Colonic mucosa (tissue), 4 donors: ENCODE measurements at regions not wholly inside any gene's neighbourhood (a gene's known extent, or its start where the extent isn't known, plus 50 kb on each side); places are given as distances from the start of the nearest gene placed in this dataset.

Experiments used
- DNase-seq: peaks from one replicate; pipeline ENCODE4 v3.0.0-alpha.2; 2020
- H3K27ac ChIP-seq: fragments of 200-600 bp; one replicate; pipeline ENCODE4 v1.8.0; 2021
- H3K27me3 ChIP-seq: fragments of 200-600 bp; one replicate; pipeline ENCODE4 v1.8.0; 2021
- H3K36me3 ChIP-seq: fragments of 200-600 bp; one replicate; pipeline ENCODE4 v1.8.0; 2021
- H3K4me1 ChIP-seq: fragments of 200-600 bp; one replicate; pipeline ENCODE4 v1.8.0; 2021; ENCODE audit warnings: mild to moderate bottlenecking
- H3K4me3 ChIP-seq: fragments of 200-600 bp; one replicate; pipeline ENCODE4 v1.8.0; 2021
- H3K9ac ChIP-seq, 2 donors: one replicate each; pipeline ENCODE4 v1.7.0; 2013; ENCODE audit warnings: control low read depth in 2 of 2, low read depth in 2 of 2, low read length in 2 of 2
- H3K9me3 ChIP-seq: fragments of 200-600 bp; one replicate; pipeline ENCODE4 v1.8.0; 2021
- CTCF ChIP-seq: fragments of 200-600 bp; IDR thresholded peaks from one replicate; pipeline ENCODE4 v1.8.0; 2022; ENCODE audit warnings: antibody characterized with exemption, mild to moderate bottlenecking
- intact Hi-C: fragments of 100-400 bp; cut with DNase I; formaldehyde crosslinking; loops from one replicate; pipeline ENCODE4 v1.14.1; 2022
- donor health status: healthy.
- donor health status: DM: no; HTN: no; CAD: no.
- donor health status: DM: no; HTN: no; CAD: no.

DNA sequence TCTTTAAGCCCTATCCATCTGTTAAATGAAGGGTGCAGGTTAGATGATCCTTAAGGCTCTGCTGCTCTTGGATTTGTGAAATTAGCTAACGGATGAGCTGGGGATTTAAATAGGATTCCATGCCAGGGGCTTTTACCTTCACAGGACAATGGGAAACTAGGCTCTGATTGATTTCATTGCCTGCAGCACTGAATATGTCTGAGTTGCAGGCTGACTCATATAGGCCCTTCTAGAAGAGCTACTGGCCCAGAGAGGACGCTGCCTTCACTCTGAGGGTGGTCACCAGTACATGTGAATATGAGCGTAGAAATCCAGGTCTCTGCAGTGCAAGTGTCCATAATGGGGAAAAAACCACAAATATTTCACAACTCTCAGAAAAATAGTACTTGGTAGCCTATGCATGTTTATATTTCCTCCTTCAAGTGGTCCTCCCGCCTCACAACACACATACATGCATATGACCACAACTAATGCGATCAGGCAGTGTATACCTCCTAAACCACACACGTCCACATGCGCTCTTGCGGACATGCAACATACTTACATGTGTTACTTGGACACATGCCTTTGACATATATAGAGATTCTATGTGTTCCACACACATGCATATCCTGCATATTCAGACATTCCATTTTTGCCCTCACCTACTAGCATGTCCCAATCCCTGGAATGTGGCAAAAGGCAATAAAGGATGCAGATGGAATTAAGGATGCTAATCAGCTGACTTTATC, 233.8 kb upstream of the JUN start:
- H3K4me3 ChIP-seq = no peak overlapping the region
- no peaks in the 10 kb centered on the region for H3K36me3 ChIP-seq
- TF ChIP-seq CTCF = no peak
- intact Hi-C loops = no loop called here
- peaks cover 5% of the 10 kb centered on the region for H3K4me1 ChIP-seq
- H3K27me3 ChIP-seq = no peaks in the 10 kb centered on the region
- no peak overlapping the region for H3K9ac ChIP-seq
- H3K9me3 ChIP-seq = no peaks in the 10 kb centered on the region
- no peak for DNase-seq
- H3K27ac ChIP-seq = no peak overlapping the region

DNA sequence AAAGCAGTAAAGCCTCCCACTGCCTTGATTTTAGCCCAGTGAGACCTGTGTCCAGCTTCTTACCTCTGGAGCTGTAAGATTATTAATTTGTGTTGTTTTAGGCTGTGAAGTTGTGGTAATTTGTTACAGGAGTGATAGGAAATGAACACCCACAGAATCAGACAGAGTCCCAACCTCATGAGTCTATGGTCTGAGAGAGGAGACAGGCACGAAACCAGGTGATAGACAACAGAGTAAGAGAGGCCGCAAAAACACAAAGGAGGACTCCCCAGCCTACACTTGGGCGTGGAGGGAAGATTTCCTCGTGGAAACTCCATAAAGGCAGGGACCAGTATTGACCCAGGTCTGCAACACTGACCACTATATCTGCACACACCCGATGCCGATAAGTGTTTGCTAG, 234.6 kb upstream of the JUN start:
- Histone ChIP-seq H3K27me3 (no peaks in the 10 kb centered on the region), H3K4me3 (no peak overlapping the region), H3K36me3 (no peaks in the 10 kb centered on the region), H3K9ac (no peak overlapping the region), H3K9me3 (no peaks in the 10 kb centered on the region), H3K27ac (no peak overlapping the region), H3K4me1 (no peaks in the 10 kb centered on the region)
- TF ChIP-seq CTCF = no peak
- intact Hi-C loops = no loop called here
- DNase-seq = no peak

DNA sequence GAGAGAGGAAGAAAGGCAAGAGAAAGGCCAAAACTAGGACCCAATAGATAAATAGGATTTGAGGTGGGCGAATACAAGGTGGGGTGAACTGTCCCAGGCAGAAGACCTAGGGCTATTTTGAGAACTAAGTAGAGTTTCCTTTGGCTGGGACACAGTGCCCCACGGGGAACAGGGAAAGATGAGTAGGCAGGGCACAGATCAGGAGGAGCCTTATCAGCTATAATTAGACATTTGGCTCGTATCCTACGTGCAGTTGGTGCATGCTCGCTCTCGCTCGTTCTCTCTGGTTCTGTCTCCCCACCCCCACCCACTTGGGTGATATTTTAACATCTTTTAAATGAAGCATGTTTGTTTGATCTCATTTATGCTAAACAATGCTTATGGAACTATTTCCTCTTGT, 235.0 kb upstream of the JUN start:
- no peaks in the 10 kb centered on the region for H3K36me3 ChIP-seq
- H3K4me3 ChIP-seq = no peak overlapping the region
- no peak overlapping the region for H3K9ac ChIP-seq
- intact Hi-C loops = no loop called here
- H3K27me3 ChIP-seq = no peaks in the 10 kb centered on the region
- no peaks in the 10 kb centered on the region for H3K4me1 ChIP-seq
- no peak overlapping the region for H3K27ac ChIP-seq
- no peak for TF ChIP-seq CTCF
- DNase-seq = no peak
- no peaks in the 10 kb centered on the region for H3K9me3 ChIP-seq

DNA sequence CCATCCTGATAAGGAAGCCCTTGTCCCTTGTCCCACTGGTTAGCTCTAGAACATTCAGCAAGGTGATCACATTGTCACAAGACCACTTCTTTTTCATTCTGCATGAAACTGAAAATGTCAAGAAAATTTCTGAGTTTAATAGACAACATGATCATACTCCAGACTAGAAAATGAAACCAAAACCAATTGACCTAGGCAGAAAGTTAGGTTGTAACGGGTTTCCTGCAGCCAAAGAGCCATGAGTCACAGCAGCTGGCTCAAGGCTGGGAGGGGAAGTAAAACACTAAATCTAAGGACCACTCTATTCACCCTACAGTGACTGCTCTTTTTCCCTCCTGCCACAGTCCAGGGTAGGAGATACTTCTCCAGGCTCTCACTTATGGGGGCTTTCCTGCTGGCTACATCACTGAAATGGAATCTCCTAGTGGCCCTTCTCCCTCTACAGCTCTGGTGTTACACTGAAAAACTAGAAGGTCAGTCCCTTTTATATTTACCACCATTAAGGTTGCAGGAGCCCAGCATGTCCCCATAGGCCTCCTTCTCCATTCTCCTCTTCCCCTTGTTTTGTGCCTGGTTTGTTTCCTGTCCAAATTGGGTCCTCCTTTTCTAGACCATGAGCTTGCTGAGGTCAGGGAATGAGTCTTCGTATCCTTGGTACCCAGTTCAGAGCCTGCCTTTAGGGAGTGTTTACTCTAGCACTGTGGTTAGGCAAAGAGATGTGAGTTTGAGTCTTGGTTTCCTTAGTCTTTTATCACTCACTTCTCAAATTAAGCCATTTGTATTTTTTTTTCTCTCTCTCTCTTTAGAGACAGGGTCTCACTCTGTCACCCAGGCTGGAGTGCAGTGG, 236.5 kb upstream of the JUN start:
- Histone ChIP-seq H3K4me1 (no peaks in the 10 kb centered on the region), H3K4me3 (no peak overlapping the region), H3K9me3 (no peaks in the 10 kb centered on the region), H3K9ac (peak overlapping the region in 1 of 2 donors; percentile 14), H3K27me3 (no peaks in the 10 kb centered on the region), H3K27ac (peak overlapping the region; percentile 72), H3K36me3 (no peaks in the 10 kb centered on the region)
- DNase-seq = peak; percentile 62
- intact Hi-C loops = no loop called here
- no peak for TF ChIP-seq CTCF

GRCh38 chr1:59022199-59022598, 238.4 kb upstream of the JUN start:
- H3K9me3 ChIP-seq = no peaks in the 10 kb centered on the region
- H3K4me1 ChIP-seq = no peaks in the 10 kb centered on the region
- no peak overlapping the region for H3K4me3 ChIP-seq
- no peak overlapping the region for H3K27ac ChIP-seq
- no peaks in the 10 kb centered on the region for H3K27me3 ChIP-seq
- H3K36me3 ChIP-seq = no peaks in the 10 kb centered on the region
- intact Hi-C loops = no loop called here
- no peak for TF ChIP-seq CTCF
- H3K9ac ChIP-seq = no peak overlapping the region
- no peak for DNase-seq
